NCI-H2107 (cell line): ENCODE measurements at regions not wholly inside any gene's neighbourhood (a gene's known extent, or its start where the extent isn't known, plus 50 kb on each side); places are given as distances from the start of the nearest gene placed in this dataset.

Source experiments
- DNase-seq: peaks from one replicate; lab custom pipeline; 2025; lab: John Stamatoyannopoulos, UW

GRCh38 chr2:5751873-5752482, 59.8 kb downstream of the SOX11 start:
- DNase-seq = no peak

GRCh38 chr2:5756272-5756671, 64.1 kb downstream of the SOX11 start:
- no peak for DNase-seq

- no peak for DNase-seq
Measured at GRCh38 chr2:5758346-5758745, 66.2 kb downstream of the SOX11 start.

- DNase-seq = no peak
Measured at GRCh38 chr2:5759949-5760348, 67.8 kb downstream of the SOX11 start.

GRCh38 chr2:5763531-5763930, 71.3 kb downstream of the SOX11 start:
- DNase-seq = no peak

GRCh38 chr2:5764041-5764440, 71.9 kb downstream of the SOX11 start:
- no peak for DNase-seq

- no peak for DNase-seq
Measured at GRCh38 chr2:5766056-5766455, 73.9 kb downstream of the SOX11 start.

- no peak for DNase-seq
Measured at GRCh38 chr2:5766561-5766960, 74.4 kb downstream of the SOX11 start.

- DNase-seq = no peak
Measured at GRCh38 chr2:5777131-5777535, 84.9 kb downstream of the SOX11 start.

GRCh38 chr2:5781679-5782078, 89.5 kb downstream of the SOX11 start:
- DNase-seq = no peak

GRCh38 chr2:5782103-5782502, 89.9 kb downstream of the SOX11 start:
- DNase-seq = no peak

GRCh38 chr2:5788447-5788846, 96.3 kb downstream of the SOX11 start:
- no peak for DNase-seq

GRCh38 chr2:5791371-5791770, 99.2 kb downstream of the SOX11 start:
- DNase-seq = no peak

- DNase-seq = no peak
Measured at GRCh38 chr2:5794012-5794411, 101.8 kb downstream of the SOX11 start.

GRCh38 chr2:5798084-5798483, 105.9 kb downstream of the SOX11 start:
- no peak for DNase-seq

- no peak for DNase-seq
Measured at GRCh38 chr2:5799348-5799747, 107.2 kb downstream of the SOX11 start.

- DNase-seq = no peak
Measured at GRCh38 chr2:5803547-5803946, 111.4 kb downstream of the SOX11 start.

GRCh38 chr2:5818961-5819600, 126.9 kb downstream of the SOX11 start:
- DNase-seq = no peak

- DNase-seq = no peak
Measured at GRCh38 chr2:5824126-5824525, 131.9 kb downstream of the SOX11 start.

- no peak for DNase-seq
Measured at GRCh38 chr2:5825686-5826085, 133.5 kb downstream of the SOX11 start.

- DNase-seq = no peak
Measured at GRCh38 chr2:5826979-5827655, 134.9 kb downstream of the SOX11 start.

GRCh38 chr2:5834501-5834900, 142.3 kb downstream of the SOX11 start:
- DNase-seq = no peak

- DNase-seq = no peak
Measured at GRCh38 chr2:5839550-5839949, 147.4 kb downstream of the SOX11 start.

- no peak for DNase-seq
Measured at GRCh38 chr2:5841126-5841525, 148.9 kb downstream of the SOX11 start.
